ENCODE measurements at regions not wholly inside any gene's neighbourhood (a gene's known extent, or its start where the extent isn't known, plus 50 kb on each side); places are given as distances from the start of the nearest gene placed in this dataset.
"Not testable (repeated sequence)": the region's sequence is repeated elsewhere in the genome, so short reads cannot be mapped to it uniquely, and the experiment has no call there.

GRCh38 chr9:7338586-7339281 is 460.8 kb downstream of the DMAC1 start:
- DNase-seq, result no peak

- DNase-seq, result no peak
Measured at GRCh38 chr9:7336356-7337065, 463.1 kb downstream of the DMAC1 start.

GRCh38 chr9:7333719-7334118 is 465.9 kb downstream of the DMAC1 start:
- DNase-seq, result no peak

GRCh38 chr9:7332780-7333179 is 466.8 kb downstream of the DMAC1 start:
- no peak for DNase-seq

GRCh38 chr9:7328453-7328852 is 471.1 kb downstream of the DMAC1 start:
- DNase-seq, result no peak

GRCh38 chr9:7325995-7326394 is 473.6 kb downstream of the DMAC1 start:
- DNase-seq, result no peak

GRCh38 chr9:7324152-7324598 is 475.4 kb downstream of the DMAC1 start:
- no peak for DNase-seq

- no peak for DNase-seq
Measured at GRCh38 chr9:7320841-7321240, 478.7 kb downstream of the DMAC1 start.

- DNase-seq, result no peak
Measured at GRCh38 chr9:7320139-7320538, 479.4 kb downstream of the DMAC1 start.

GRCh38 chr9:7318920-7319319 is 480.7 kb downstream of the DMAC1 start:
- no peak for DNase-seq

- no peak for DNase-seq
Measured at GRCh38 chr9:7316967-7317366, 482.6 kb downstream of the DMAC1 start.

- no peak for DNase-seq
Measured at GRCh38 chr9:7316166-7316795, 483.3 kb downstream of the DMAC1 start.

GRCh38 chr9:7315746-7316145 is 483.8 kb downstream of the DMAC1 start:
- no peak for DNase-seq

GRCh38 chr9:7315116-7315515 is 484.5 kb downstream of the DMAC1 start:
- no peak for DNase-seq

- DNase-seq, result no peak
Measured at GRCh38 chr9:7313389-7313788, 486.2 kb downstream of the DMAC1 start.

GRCh38 chr9:7309051-7309450 is 490.5 kb downstream of the DMAC1 start:
- DNase-seq, result not testable (repeated sequence)

GRCh38 chr9:7305677-7306076 is 493.9 kb downstream of the DMAC1 start:
- DNase-seq, result no peak

GRCh38 chr9:7304627-7304995 is 495.0 kb downstream of the DMAC1 start:
- no peak for DNase-seq

- DNase-seq, result no peak
Measured at GRCh38 chr9:7303907-7304626, 495.5 kb downstream of the DMAC1 start.

GRCh38 chr9:7300484-7300883 is 499.1 kb downstream of the DMAC1 start:
- DNase-seq, result no peak

- no peak for DNase-seq
Measured at GRCh38 chr9:7298123-7298522, 501.5 kb downstream of the DMAC1 start.

- DNase-seq, result no peak
Measured at GRCh38 chr9:7297521-7297920, 502.1 kb downstream of the DMAC1 start.

- no peak for DNase-seq
Measured at GRCh38 chr9:7293091-7293490, 506.5 kb downstream of the DMAC1 start.

- DNase-seq, result no peak
Measured at GRCh38 chr9:7289773-7290172, 509.8 kb downstream of the DMAC1 start.

Measured in activated effector memory CD4-positive, alpha-beta T cell treated with Interleukin-2 at 50 U/mL for 16 hours (primary cell).